AG09309 (cell line): ENCODE measurements at regions not wholly inside any gene's neighbourhood (a gene's known extent, or its start where the extent isn't known, plus 50 kb on each side); places are given as distances from the start of the nearest gene placed in this dataset.

ENCODE experiments used
- DNase-seq: peaks from one replicate; pipeline ENCODE4 v3.0.0-alpha.2; 2010; ENCODE audit warnings: low read depth
- H3K4me3 ChIP-seq: 2 replicates; pipeline ENCODE4 v1.5.1; 2011; ENCODE audit warnings: mild to moderate bottlenecking, low read depth, low read length, moderate library complexity; ENCODE audit not compliant: control insufficient read depth
- CTCF ChIP-seq: IDR thresholded peaks from 2 replicates; pipeline ENCODE4 v1.5.1; 2011; ENCODE audit warnings: mild to moderate bottlenecking, low read depth, low read length, inconsistent platforms; ENCODE audit not compliant: insufficient read depth, control insufficient read depth; ENCODE audit errors: missing control alignments

GRCh38 chr18:55763805-55764204 is 175.8 kb upstream of the TCF4 start:
- no peak overlapping the region for H3K4me3 ChIP-seq
- no peak for TF ChIP-seq CTCF
- DNase-seq = no peak

GRCh38 chr18:55763298-55763697 is 175.3 kb upstream of the TCF4 start:
- no peak for DNase-seq
- TF ChIP-seq CTCF = no peak
- H3K4me3 ChIP-seq = no peak overlapping the region

GRCh38 chr18:55762424-55762823 is 174.4 kb upstream of the TCF4 start:
- H3K4me3 ChIP-seq = no peak overlapping the region
- no peak for TF ChIP-seq CTCF
- no peak for DNase-seq

GRCh38 chr18:55753643-55754263 is 165.8 kb upstream of the TCF4 start:
- no peak for TF ChIP-seq CTCF
- DNase-seq = no peak

GRCh38 chr18:55751476-55751875 is 163.5 kb upstream of the TCF4 start:
- TF ChIP-seq CTCF = no peak
- no peak for DNase-seq
- H3K4me3 ChIP-seq = no peak overlapping the region

More at GRCh38 chr18:55753643-55754263, 165.8 kb upstream of the TCF4 start:
- no peak overlapping the region for H3K4me3 ChIP-seq

- no peak for TF ChIP-seq CTCF
- no peak for DNase-seq
- H3K4me3 ChIP-seq = no peak overlapping the region
Measured at GRCh38 chr18:55748227-55748738, 160.3 kb upstream of the TCF4 start.
